Neural progenitor cell (in vitro differentiated cells): ENCODE measurements at regions not wholly inside any gene's neighbourhood (a gene's known extent, or its start where the extent isn't known, plus 50 kb on each side); places are given as distances from the start of the nearest gene placed in this dataset.

Source experiments
- DNase-seq: peaks from one replicate; pipeline ENCODE4 v3.0.0-alpha.2; 2016; ENCODE audit warnings: low spot score
- H2AFZ ChIP-seq: fragments of 200-600 bp; sonication (generic); replicated peaks from 2 replicates; pipeline ENCODE4 v1.6.1; 2016; ENCODE audit warnings: antibody characterized with exemption
- H3F3A ChIP-seq: fragments of 200-600 bp; sonication (generic); 2 replicates; pipeline ENCODE4 v1.6.1; 2016; ENCODE audit warnings: antibody characterized with exemption, low read depth
- H3K27ac ChIP-seq: fragments of 200-600 bp; sonication (generic); 2 replicates; pipeline ENCODE4 v1.5.1; 2016; ENCODE audit warnings: mild to moderate bottlenecking
- H3K27me3 ChIP-seq: fragments of 200-600 bp; sonication (generic); 2 replicates; pipeline ENCODE4 v1.6.1; 2016; ENCODE audit warnings: mild to moderate bottlenecking, moderate library complexity
- H3K36me3 ChIP-seq: fragments of 200-600 bp; sonication (generic); 2 replicates; pipeline ENCODE4 v1.5.1; 2016
- H3K4me1 ChIP-seq: fragments of 200-600 bp; sonication (generic); 2 replicates; pipeline ENCODE4 v1.6.1; 2016; ENCODE audit warnings: mixed run types
- H3K4me2 ChIP-seq: fragments of 200-600 bp; sonication (generic); 2 replicates; pipeline ENCODE4 v1.6.1; 2016
- H3K4me3 ChIP-seq: fragments of 200-600 bp; sonication (generic); 2 replicates; pipeline ENCODE4 v1.5.1; 2016
- H3K79me2 ChIP-seq: fragments of 200-600 bp; sonication (generic); 2 replicates; pipeline ENCODE4 v1.6.1; 2016; ENCODE audit warnings: low read depth
- H3K9ac ChIP-seq: fragments of 200-600 bp; sonication (generic); 2 replicates; pipeline ENCODE4 v1.6.1; 2016
- H3K9me3 ChIP-seq: fragments of 200-600 bp; sonication (generic); 2 replicates; pipeline ENCODE4 v1.5.1; 2016; ENCODE audit warnings: low read depth
- H4K20me1 ChIP-seq: fragments of 200-600 bp; sonication (generic); 2 replicates; pipeline ENCODE4 v1.6.1; 2016; ENCODE audit warnings: low read depth
- H3K27ac Mint-ChIP-seq: 3 replicates; pipeline ENCODE4 v1.8.0; 2021; ENCODE audit warnings: mixed read lengths
- H3K27me3 Mint-ChIP-seq: 2 replicates; pipeline ENCODE4 v1.8.0; 2022; ENCODE audit warnings: low read depth, mild to moderate bottlenecking, inconsistent platforms, moderate library complexity, mixed read lengths; ENCODE audit not compliant: insufficient read depth
- H3K36me3 Mint-ChIP-seq: 3 replicates; pipeline ENCODE4 v1.8.0; 2021; ENCODE audit warnings: mixed read lengths
- H3K4me1 Mint-ChIP-seq: 3 replicates; pipeline ENCODE4 v1.8.0; 2021; ENCODE audit warnings: mixed read lengths
- H3K4me3 Mint-ChIP-seq: 3 replicates; pipeline ENCODE4 v1.8.0; 2021; ENCODE audit warnings: mild to moderate bottlenecking, moderate library complexity, mixed read lengths
- H3K9me3 Mint-ChIP-seq: 3 replicates; pipeline ENCODE4 v1.8.0; 2020; ENCODE audit warnings: mixed read lengths
- CTCF ChIP-seq: fragments of 200-600 bp; sonication (generic); IDR thresholded peaks from 2 replicates; pipeline ENCODE4 v1.5.1; 2017; ENCODE audit warnings: antibody characterized with exemption, mild to moderate bottlenecking
- EZH2 ChIP-seq: fragments of 200-600 bp; sonication (generic); IDR thresholded peaks from 2 replicates; pipeline ENCODE4 v1.6.1; 2017; ENCODE audit warnings: antibody characterized with exemption, mild to moderate bottlenecking, moderate library complexity
- EZH2phosphoT487 ChIP-seq: fragments of 200-600 bp; sonication (generic); IDR thresholded peaks from 2 replicates; pipeline ENCODE4 v1.6.1; 2017; ENCODE audit warnings: antibody characterized with exemption

- Histone ChIP-seq H3K4me1 (peaks cover 16% of the 10 kb centered on the region), H3F3A (no peaks in the 10 kb centered on the region), H4K20me1 (no peaks in the 10 kb centered on the region), H3K9me3 (no peaks in the 10 kb centered on the region), H3K9ac (no peak overlapping the region), H3K27ac (peak overlapping the region; percentile 18), H3K4me3 (no peak overlapping the region), H3K4me2 (peak overlapping the region; percentile 7), H3K27me3 (no peaks in the 10 kb centered on the region), H3K79me2 (no peaks in the 10 kb centered on the region), H2AFZ (peak overlapping the region; percentile 68), H3K36me3 (no peaks in the 10 kb centered on the region)
- TF ChIP-seq EZH2 (no peak), EZH2phosphoT487 (no peak), CTCF (no peak)
- Mint-ChIP-seq H3K27me3 (no peaks in the 10 kb centered on the region), H3K4me1 (peaks cover 16% of the 10 kb centered on the region), H3K27ac (peak overlapping the region; percentile 80), H3K36me3 (no peaks in the 10 kb centered on the region), H3K9me3 (no peaks in the 10 kb centered on the region), H3K4me3 (peak overlapping the region; percentile 34)
- DNase-seq: no peak
Observed at GRCh38 chr13:71219698-71220415, 647.1 kb downstream of the DACH1 start.

- Histone ChIP-seq H3K79me2 (no peaks in the 10 kb centered on the region), H2AFZ (no peak overlapping the region), H3K27ac (no peak overlapping the region), H3K4me3 (no peak overlapping the region), H3F3A (no peaks in the 10 kb centered on the region), H3K36me3 (no peaks in the 10 kb centered on the region), H3K27me3 (no peaks in the 10 kb centered on the region), H3K4me1 (peaks cover 16% of the 10 kb centered on the region), H3K9ac (no peak overlapping the region), H4K20me1 (no peaks in the 10 kb centered on the region), H3K9me3 (no peaks in the 10 kb centered on the region), H3K4me2 (peak overlapping the region; percentile 7)
- no peak for TF ChIP-seq EZH2
- peak; percentile 60 for TF ChIP-seq CTCF
- TF ChIP-seq EZH2phosphoT487: no peak
- Mint-ChIP-seq H3K27ac (no peak overlapping the region), H3K27me3 (no peaks in the 10 kb centered on the region), H3K4me3 (no peak overlapping the region), H3K4me1 (peaks cover 16% of the 10 kb centered on the region), H3K36me3 (no peaks in the 10 kb centered on the region), H3K9me3 (no peaks in the 10 kb centered on the region)
- peak; percentile 68 for DNase-seq
Observed at GRCh38 chr13:71218960-71219359, 648.0 kb downstream of the DACH1 start.

- H3K36me3 ChIP-seq: no peaks in the 10 kb centered on the region
- H3F3A ChIP-seq: no peaks in the 10 kb centered on the region
- H3K27ac ChIP-seq: no peak overlapping the region
- no peaks in the 10 kb centered on the region for H3K9me3 Mint-ChIP-seq
- no peak overlapping the region for H3K27ac Mint-ChIP-seq
- no peak for DNase-seq
- no peaks in the 10 kb centered on the region for H3K27me3 ChIP-seq
- H2AFZ ChIP-seq: no peak overlapping the region
- no peaks in the 10 kb centered on the region for H3K9me3 ChIP-seq
- peaks cover 16% of the 10 kb centered on the region for H3K4me1 ChIP-seq
- no peak overlapping the region for H3K4me3 Mint-ChIP-seq
- H3K27me3 Mint-ChIP-seq: no peaks in the 10 kb centered on the region
- no peaks in the 10 kb centered on the region for H3K79me2 ChIP-seq
- TF ChIP-seq EZH2 (no peak), EZH2phosphoT487 (no peak), CTCF (no peak)
- peaks cover 16% of the 10 kb centered on the region for H3K4me1 Mint-ChIP-seq
- no peaks in the 10 kb centered on the region for H4K20me1 ChIP-seq
- H3K4me2 ChIP-seq: no peak overlapping the region
- no peak overlapping the region for H3K4me3 ChIP-seq
- H3K36me3 Mint-ChIP-seq: no peaks in the 10 kb centered on the region
- no peak overlapping the region for H3K9ac ChIP-seq
Observed at GRCh38 chr13:71217827-71218226, 649.2 kb downstream of the DACH1 start.
